ENCODE measurements at regions not wholly inside any gene's neighbourhood (a gene's known extent, or its start where the extent isn't known, plus 50 kb on each side); places are given as distances from the start of the nearest gene placed in this dataset.
"Not testable (repeated sequence)": the region's sequence is repeated elsewhere in the genome, so short reads cannot be mapped to it uniquely, and the experiment has no call there.

GRCh38 chr12:73726881-73727280, 810.8 kb upstream of the ATXN7L3B start:
- DNase-seq = no peak

GRCh38 chr12:73731658-73732057, 806.0 kb upstream of the ATXN7L3B start:
- DNase-seq = no peak

DNA sequence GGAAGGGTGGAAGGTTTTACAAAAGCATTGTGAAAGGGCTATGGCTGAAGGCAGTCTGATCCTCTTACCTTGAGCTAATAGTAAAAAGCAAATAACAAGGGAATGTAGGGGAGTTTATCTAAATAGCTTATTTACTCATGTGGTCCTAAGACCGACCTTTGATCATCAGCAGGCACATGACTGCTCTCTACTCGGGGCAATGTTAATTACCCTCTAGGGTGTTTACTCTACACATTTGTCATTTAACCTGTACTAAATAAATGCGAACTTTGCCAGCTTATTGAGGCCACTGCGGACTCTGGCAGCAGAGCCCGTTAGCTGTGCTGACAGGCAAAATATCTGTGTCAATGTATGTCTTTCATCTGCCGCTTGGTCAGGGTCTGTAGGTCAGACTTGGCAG, 768.3 kb upstream of the ATXN7L3B start:
- peak; percentile 1 for DNase-seq

DNA sequence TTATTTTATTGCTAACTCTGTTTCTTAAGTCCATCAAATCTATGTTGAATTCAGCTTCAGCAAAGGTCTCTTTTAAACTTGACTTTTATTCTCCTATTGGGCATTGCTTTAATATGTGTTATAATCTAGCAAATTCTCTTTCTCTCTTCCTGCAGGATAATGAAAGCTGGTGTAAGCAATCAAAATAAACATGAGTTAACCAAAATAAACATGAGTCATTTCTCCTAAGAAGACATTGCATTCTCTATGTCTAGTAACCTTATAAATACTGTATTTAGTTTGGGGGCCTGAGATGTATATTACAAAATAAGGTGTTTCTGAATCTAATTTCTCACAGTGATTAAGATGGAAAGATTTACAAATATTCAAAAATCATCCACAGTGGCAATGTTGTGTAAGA, 739.1 kb upstream of the ATXN7L3B start:
- DNase-seq = no peak

GRCh38 chr12:73815072-73815645, 722.5 kb upstream of the ATXN7L3B start:
- DNase-seq = no peak

- DNase-seq = no peak
Observed at GRCh38 chr12:73817161-73817560, 720.5 kb upstream of the ATXN7L3B start.

GRCh38 chr12:73833746-73834145, 703.9 kb upstream of the ATXN7L3B start:
- DNase-seq = no peak

DNA sequence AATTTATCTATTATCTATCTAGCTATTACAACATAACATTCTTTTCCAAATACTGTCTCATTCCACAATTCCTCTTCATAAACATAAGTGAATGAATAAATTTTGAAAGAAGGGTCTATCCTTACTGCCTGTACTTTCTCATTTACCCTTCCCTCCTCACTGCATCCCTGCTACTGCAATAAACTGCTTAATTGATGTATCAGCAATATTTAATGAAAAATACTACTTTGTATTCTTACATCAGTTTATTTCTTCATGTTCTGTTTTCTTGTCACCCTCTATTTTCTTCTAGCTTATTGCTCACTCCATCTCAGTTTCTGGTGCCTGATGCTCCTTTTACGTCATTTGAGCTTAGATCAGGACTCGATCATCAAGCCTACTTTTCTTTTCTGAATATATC, 695.7 kb upstream of the ATXN7L3B start:
- no peak for DNase-seq

- no peak for DNase-seq
Observed at GRCh38 chr12:73863546-73863945, 674.1 kb upstream of the ATXN7L3B start.

- no peak for DNase-seq
Observed at GRCh38 chr12:73867147-73867546, 670.5 kb upstream of the ATXN7L3B start.

DNA sequence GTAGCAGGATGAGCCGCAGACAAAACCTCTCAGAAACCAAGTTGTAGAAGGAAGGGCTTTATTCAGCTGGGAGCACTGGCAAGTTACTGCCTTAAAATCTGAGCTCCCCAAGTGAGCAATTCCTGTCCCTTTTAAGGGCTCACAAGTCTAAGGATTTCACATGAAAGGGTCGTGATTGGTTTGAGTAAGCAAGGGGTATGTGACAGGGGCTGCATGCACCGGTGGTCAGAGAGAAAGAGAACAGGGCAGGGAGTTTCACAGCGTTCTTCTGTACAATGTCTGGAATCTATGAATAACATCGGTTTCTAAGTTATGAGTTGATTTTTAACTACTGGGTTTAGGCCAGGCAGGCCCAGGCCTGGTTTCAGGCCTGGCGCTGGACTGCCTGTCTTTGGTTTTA, 660.3 kb upstream of the ATXN7L3B start:
- DNase-seq = not testable (repeated sequence)

DNA sequence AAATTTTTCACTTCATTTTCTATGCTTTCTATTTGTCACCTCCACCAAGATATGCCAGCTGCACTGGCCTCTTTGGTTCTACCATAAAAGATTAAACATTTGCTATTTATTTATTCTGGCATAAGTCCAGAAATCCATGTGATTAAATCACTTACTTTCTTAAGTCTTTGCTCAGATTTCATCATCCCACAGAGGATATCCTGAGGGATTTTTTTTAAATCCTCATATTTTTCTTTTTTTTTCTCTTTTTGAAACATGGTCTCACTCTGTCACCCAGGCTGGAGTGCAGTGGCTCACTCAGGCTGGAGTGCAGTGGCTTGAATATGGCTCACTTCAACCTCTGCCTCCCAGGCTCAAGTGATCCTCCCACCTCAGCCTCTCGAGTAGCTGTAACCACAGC, 645.4 kb upstream of the ATXN7L3B start:
- no peak for DNase-seq

- no peak for DNase-seq
Observed at GRCh38 chr12:73898645-73899044, 639.0 kb upstream of the ATXN7L3B start.

DNA sequence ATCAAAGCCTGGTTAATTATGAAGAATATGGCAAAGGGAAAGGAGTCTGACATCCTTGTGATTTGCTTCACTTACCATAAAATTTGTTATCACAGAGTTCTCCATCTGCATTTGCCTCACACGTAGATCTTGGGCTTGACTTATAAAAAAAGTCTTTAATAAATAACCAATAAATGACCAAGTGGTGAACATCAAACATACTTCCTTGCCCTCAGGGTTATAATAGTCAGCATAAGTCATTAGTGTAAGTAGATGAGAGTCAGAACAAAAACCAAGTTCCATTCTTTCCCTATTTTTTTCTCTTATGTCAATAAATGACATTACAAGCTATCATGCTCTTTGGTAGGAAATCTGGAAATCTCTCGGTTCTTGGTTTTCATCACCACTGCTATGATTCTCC, 635.4 kb upstream of the ATXN7L3B start:
- DNase-seq = no peak

DNA sequence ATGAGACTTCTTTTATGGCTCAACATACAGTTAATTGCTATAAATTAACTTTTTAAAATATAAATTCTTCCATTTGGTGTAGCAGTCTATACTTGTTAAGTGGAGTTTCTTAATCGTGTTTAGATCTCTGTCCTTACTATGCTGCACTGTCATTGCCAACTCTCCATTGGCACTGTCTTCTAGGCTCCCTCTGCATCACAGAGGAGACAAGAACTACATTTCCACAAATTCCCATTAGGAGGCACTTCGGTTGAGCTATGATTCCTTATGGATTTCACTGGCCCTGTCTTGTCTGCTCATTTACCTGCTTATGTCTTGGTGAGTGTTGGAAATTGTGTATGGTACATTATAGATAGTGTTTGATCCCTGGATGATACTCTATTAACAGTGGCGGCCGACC, 630.9 kb upstream of the ATXN7L3B start:
- no peak for DNase-seq

DNA sequence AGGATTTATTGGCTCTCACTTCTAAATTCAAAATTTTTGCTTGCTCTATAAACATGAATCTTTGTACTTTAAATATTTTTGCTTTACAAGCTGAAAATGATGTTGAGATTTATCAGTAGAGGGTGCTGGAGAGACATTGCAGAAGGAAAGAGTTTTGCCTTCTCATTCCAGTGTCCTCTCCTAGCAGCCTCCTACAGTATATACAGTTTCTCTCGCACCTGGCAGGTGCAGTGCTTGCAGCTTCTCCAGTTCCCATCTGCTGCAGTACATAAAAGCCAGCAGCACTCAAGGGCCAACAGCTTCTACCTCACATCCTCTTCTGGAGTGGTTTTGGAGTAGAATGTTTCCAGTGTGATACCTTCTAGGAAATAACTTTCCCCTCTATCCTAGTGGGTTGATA, 601.8 kb upstream of the ATXN7L3B start:
- no peak for DNase-seq

- DNase-seq = no peak
Observed at GRCh38 chr12:73947326-73948026, 590.2 kb upstream of the ATXN7L3B start.

- DNase-seq = no peak
Observed at GRCh38 chr12:73950507-73950906, 587.1 kb upstream of the ATXN7L3B start.

GRCh38 chr12:73951956-73952703, 585.5 kb upstream of the ATXN7L3B start:
- DNase-seq = no peak

GRCh38 chr12:73964641-73965040, 573.0 kb upstream of the ATXN7L3B start:
- no peak for DNase-seq

- peak; percentile 49 for DNase-seq
Observed at GRCh38 chr12:73973486-73973885, 564.1 kb upstream of the ATXN7L3B start.

DNA sequence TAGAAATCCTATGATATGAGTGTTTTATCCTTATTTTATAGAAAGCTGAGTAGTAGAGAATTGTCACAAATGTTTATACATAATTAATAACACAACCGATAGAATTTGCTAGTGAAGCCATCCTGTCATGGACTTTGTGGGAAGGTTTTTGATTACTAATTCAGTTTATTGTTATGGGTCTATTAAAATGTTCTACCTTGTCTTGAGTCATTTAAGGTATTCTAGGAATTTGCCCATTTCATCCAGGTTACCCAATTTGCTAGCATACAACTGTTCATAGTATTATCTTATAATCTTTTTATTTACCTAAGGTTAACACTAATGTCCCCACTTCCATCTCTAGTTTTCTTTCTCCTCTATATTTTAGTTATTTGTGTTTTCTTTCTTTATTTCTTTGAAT, 553.1 kb upstream of the ATXN7L3B start:
- DNase-seq = no peak

DNA sequence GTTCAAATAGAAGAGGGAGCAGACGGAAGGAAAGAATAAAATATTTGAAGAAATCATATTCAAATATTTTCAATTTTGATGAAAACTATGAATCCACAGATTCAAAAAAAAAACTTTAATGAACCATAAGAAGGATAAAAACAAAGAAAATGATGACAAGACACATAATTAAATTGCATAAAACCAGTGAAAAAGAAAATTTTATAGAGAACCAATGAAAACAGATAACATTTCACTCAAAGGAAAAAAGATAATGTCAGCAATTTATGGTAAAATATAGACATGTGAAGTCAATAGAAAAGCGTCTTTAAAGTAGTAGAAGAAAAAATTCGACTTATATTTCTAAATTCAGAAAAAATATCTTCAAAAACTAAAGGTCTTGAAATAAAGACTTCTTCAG, 546.5 kb upstream of the ATXN7L3B start:
- no peak for DNase-seq

DNA sequence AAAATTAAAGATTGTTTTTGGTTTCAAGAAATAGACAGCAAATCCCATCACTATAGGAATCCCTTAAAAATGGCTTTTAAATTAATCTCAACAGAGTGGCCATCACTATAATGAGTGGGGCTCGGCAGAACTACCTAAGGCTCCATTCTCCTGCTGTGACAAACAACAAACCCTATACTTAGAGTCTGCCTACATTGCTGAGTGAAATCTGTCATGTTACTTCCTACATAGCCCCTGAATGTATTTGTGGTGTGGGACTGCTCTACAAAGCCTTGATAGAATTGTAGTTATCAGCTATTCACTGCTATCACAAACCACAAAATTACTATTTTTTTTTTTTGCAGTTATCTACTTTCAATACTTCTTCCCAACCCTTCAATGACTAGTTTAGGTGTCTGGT, 538.7 kb upstream of the ATXN7L3B start:
- no peak for DNase-seq

Measured in eye (tissue), 1 donor.